Brain microvascular endothelial cell (primary cell): ENCODE measurements at regions not wholly inside any gene's neighbourhood (a gene's known extent, or its start where the extent isn't known, plus 50 kb on each side); places are given as distances from the start of the nearest gene placed in this dataset.

Experiments
- DNase-seq: peaks from one replicate; pipeline ENCODE4 v3.0.0-alpha.2; 2020
- H3K27ac ChIP-seq: fragments of 250-450 bp; sonication (Bioruptor Pico); 2 replicates; pipeline ENCODE4 v1.5.1; 2020; ENCODE audit warnings: mild to moderate bottlenecking, moderate library complexity
- H3K27me3 ChIP-seq: fragments of 250-450 bp; sonication (Bioruptor Pico); replicated peaks from 2 replicates; pipeline ENCODE4 v1.5.1; 2020; ENCODE audit warnings: mild to moderate bottlenecking
- H3K36me3 ChIP-seq: fragments of 250-450 bp; sonication (Bioruptor Pico); replicated peaks from 2 replicates; pipeline ENCODE4 v1.5.1; 2020; ENCODE audit warnings: mild to moderate bottlenecking
- H3K4me3 ChIP-seq: 2 replicates; pipeline ENCODE4 v1.5.1; 2011; ENCODE audit warnings: low read depth, mild to moderate bottlenecking, control low read depth, low read length, moderate library complexity
- in situ Hi-C: cut with HindIII; loops from 2 replicates; pipeline ENCODE4 v1.10.0; 2017; ENCODE audit warnings: low sequenced_read_pairs, low pct_ligation_motif_present
- TF ChIP-seq, protein P1 (sequence below): IDR thresholded peaks from 2 replicates; pipeline ENCODE4 v1.5.1; 2011; ENCODE audit warnings: low read depth, mild to moderate bottlenecking, moderate library complexity, low read length, control low read depth, inconsistent platforms; ENCODE audit errors: missing control alignments

DNA sequence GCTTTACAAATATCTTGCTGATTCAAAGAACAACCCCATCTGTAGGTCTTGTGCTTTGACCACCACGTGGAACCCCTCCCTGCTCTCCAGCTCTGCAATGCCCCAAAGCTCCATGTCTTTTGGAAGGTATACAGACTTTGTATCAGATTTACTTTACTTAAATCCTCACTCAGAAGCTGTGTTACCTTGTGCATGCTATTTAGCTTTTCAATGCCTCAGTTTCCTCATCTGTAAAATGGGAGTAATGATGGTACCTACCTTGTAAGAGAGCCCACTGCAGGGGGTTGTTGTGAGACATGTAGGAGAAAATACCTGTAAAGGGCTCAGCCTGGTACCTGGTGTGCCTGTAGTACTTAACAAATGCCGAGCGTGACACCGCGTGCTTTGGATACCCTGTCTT, 200.2 kb upstream of the CHD6 start:
- in situ Hi-C loops: no loop called here
- no peaks in the 10 kb centered on the region for H3K36me3 ChIP-seq
- TF ChIP-seq, protein P1, sequence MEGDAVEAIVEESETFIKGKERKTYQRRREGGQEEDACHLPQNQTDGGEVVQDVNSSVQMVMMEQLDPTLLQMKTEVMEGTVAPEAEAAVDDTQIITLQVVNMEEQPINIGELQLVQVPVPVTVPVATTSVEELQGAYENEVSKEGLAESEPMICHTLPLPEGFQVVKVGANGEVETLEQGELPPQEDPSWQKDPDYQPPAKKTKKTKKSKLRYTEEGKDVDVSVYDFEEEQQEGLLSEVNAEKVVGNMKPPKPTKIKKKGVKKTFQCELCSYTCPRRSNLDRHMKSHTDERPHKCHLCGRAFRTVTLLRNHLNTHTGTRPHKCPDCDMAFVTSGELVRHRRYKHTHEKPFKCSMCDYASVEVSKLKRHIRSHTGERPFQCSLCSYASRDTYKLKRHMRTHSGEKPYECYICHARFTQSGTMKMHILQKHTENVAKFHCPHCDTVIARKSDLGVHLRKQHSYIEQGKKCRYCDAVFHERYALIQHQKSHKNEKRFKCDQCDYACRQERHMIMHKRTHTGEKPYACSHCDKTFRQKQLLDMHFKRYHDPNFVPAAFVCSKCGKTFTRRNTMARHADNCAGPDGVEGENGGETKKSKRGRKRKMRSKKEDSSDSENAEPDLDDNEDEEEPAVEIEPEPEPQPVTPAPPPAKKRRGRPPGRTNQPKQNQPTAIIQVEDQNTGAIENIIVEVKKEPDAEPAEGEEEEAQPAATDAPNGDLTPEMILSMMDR: no peak
- H3K4me3 ChIP-seq: no peak overlapping the region
- no peak overlapping the region for H3K27ac ChIP-seq
- DNase-seq: no peak
- H3K27me3 ChIP-seq: no peaks in the 10 kb centered on the region

DNA sequence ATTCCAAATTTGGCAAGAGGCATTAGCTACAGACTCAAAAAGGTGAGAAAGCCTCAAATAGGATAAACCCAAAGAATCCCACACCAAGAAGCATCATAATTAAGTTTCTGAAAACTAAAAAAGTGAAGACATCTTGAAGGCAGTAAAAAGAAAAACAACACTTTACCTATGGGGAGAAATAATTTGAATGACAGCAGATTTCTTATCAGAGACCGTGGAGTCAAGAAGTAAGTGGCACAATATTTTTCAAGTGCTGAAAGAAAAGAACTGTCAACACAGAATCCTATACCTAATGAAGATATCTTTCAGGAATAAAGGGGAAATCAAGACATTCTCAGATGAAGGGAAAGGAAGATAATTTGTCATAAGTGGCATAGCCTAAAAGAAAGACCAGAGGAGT, 193.3 kb upstream of the CHD6 start:
- TF ChIP-seq, protein P1: no peak
- H3K36me3 ChIP-seq: no peaks in the 10 kb centered on the region
- H3K27me3 ChIP-seq: no peaks in the 10 kb centered on the region
- H3K4me3 ChIP-seq: no peak overlapping the region
- DNase-seq: no peak
- H3K27ac ChIP-seq: no peak overlapping the region
- in situ Hi-C loops: no loop called here

DNA sequence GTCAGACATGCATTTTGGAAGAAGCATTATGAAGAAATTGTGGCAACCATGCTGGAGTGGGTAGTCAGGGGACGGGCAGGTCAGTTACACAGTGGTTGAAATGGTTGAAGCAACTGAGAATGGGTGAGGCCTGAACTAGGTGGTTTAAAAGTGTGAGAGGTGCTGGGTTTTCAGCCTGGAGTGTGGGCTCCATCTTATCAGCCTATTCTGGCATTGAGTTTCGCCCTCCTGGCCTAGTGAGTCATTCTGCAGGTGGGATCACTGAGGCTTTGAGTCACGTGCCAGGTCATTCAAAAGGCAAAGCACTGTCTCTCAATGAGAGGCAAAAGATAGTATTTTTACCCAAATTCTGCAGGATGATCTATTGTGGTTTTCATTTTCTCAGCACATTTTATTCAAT, 181.9 kb upstream of the CHD6 start:
- no peak for DNase-seq
- in situ Hi-C loops: no loop called here
- Histone ChIP-seq H3K4me3 (no peak overlapping the region), H3K27ac (no peak overlapping the region), H3K27me3 (no peaks in the 10 kb centered on the region), H3K36me3 (no peaks in the 10 kb centered on the region)
- TF ChIP-seq, protein P1: no peak

DNA sequence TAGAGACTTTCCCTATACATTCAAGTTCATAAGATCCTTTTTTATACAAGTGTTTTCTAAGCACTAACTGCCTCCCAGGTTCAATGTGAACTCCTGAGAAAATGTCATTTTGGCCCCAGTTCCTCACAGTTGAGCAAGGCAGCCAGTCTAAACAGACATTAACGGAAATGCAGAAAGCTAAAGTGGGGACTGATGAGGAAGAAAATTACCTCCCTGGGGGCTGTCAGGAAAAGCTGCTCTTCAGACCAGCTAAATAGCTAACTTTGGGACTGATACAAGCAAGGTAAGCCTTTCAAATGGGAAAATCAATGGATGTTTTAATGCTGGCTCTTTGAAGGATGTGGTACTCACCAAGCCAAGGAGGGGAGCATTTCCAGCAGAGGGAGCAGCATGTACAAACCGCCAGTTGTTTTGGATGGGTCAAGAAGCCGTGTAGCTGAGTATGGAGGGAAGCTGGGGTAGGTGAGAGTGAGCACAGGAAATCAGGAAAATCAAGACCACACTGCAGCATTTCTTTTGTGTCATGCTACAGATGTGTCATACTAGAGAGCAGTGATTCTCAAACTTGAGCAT, 180.8 kb upstream of the CHD6 start:
- Histone ChIP-seq H3K27me3 (no peaks in the 10 kb centered on the region), H3K4me3 (no peak overlapping the region), H3K27ac (no peak overlapping the region), H3K36me3 (no peaks in the 10 kb centered on the region)
- DNase-seq: no peak
- TF ChIP-seq, protein P1: no peak
- in situ Hi-C loops: no loop called here

DNA sequence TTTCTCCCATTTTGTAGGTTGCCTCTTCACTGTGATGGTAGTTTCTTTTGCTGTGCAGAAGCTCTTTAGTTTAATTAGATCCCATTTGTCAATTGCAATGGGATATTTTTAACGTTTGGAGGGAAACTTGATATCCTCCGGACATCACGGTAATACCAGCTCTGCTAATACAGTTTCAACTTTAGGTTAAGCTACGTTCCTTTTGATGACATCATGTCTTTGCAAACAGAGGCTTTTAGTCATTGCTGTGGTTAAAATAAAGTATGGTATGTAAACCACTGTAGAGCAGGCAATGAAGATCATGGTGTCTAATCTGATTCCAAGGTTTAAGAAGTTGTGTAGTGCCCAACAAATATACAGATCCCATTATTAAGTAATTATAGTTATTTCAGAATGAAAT, 168.0 kb upstream of the CHD6 start:
- in situ Hi-C loops: no loop called here
- no peaks in the 10 kb centered on the region for H3K36me3 ChIP-seq
- no peaks in the 10 kb centered on the region for H3K27me3 ChIP-seq
- no peak overlapping the region for H3K27ac ChIP-seq
- DNase-seq: no peak
- no peak overlapping the region for H3K4me3 ChIP-seq
- TF ChIP-seq, protein P1: no peak

DNA sequence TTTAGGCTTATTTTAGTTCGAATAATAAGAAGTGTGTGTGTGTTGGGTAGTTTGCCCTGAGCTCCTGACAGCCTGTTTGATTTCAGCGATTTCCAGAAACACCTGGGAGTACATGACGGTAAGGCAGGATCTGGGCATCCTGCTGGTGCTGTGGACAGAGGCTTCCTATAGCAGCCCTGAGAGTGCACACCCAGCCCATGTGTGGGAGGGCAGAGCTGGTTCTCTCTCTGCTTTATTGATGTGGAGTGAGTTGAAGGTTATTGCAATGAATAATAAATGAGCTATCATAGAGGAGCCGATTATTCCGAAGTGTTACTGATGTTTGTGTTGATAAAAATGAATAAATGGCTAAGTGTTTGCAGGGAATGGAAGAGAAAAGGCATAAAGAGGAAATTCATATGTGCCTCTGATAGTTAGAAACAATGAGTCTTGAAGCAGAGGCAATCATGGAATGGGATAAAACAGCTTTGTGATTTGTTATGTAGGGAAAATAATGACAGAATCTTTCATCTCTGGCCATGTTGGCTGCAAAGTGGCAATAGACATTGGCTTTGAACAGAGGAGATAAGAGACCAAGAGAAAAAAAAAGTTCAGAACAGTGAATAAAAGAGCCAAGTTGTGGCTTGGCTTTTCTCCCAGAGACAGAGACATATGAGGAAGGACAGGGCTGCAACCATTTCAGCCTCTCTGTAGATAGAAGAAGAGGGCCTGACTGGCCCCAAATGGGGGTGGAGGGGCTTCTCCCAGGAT, 166.2 kb upstream of the CHD6 start:
- no peak for DNase-seq
- no peaks in the 10 kb centered on the region for H3K36me3 ChIP-seq
- no peak overlapping the region for H3K27ac ChIP-seq
- H3K27me3 ChIP-seq: no peaks in the 10 kb centered on the region
- TF ChIP-seq, protein P1: no peak
- in situ Hi-C loops: no loop called here
- H3K4me3 ChIP-seq: no peak overlapping the region
